CD4-positive, alpha-beta T cell treated with Interleukin-15 for 4 hours (primary cell): ENCODE measurements at regions not wholly inside any gene's neighbourhood (a gene's known extent, or its start where the extent isn't known, plus 50 kb on each side); places are given as distances from the start of the nearest gene placed in this dataset.
"Not testable (repeated sequence)": the region's sequence is repeated elsewhere in the genome, so short reads cannot be mapped to it uniquely, and the experiment has no call there.

ENCODE experiments used
- DNase-seq: peaks from one replicate; pipeline ENCODE4 v3.0.0-alpha.2; 2020; ENCODE audit warnings: low spot score

GRCh38 chr4:55251342-55251741, 94.7 kb upstream of the SRD5A3 start:
- no peak for DNase-seq

- DNase-seq = no peak
Measured at GRCh38 chr4:55251896-55252295, 94.1 kb upstream of the SRD5A3 start.

- DNase-seq = no peak
Measured at GRCh38 chr4:55253948-55254593, 92.0 kb upstream of the SRD5A3 start.

- DNase-seq = no peak
Measured at GRCh38 chr4:55255179-55255578, 90.9 kb upstream of the SRD5A3 start.

- DNase-seq = no peak
Measured at GRCh38 chr4:55256787-55257186, 89.3 kb upstream of the SRD5A3 start.

- no peak for DNase-seq
Measured at GRCh38 chr4:55258152-55258865, 87.7 kb upstream of the SRD5A3 start.

GRCh38 chr4:55259294-55259693, 86.7 kb upstream of the SRD5A3 start:
- no peak for DNase-seq

- DNase-seq = no peak
Measured at GRCh38 chr4:55269470-55269869, 76.6 kb upstream of the SRD5A3 start.

GRCh38 chr4:55269995-55270394, 76.0 kb upstream of the SRD5A3 start:
- DNase-seq = no peak

- DNase-seq = no peak
Measured at GRCh38 chr4:55270481-55270880, 75.6 kb upstream of the SRD5A3 start.

- DNase-seq = no peak
Measured at GRCh38 chr4:55272102-55272501, 73.9 kb upstream of the SRD5A3 start.

- DNase-seq = no peak
Measured at GRCh38 chr4:55272589-55272988, 73.5 kb upstream of the SRD5A3 start.

GRCh38 chr4:55277011-55277410, 69.0 kb upstream of the SRD5A3 start:
- no peak for DNase-seq

- DNase-seq = no peak
Measured at GRCh38 chr4:55278316-55278715, 67.7 kb upstream of the SRD5A3 start.

GRCh38 chr4:55280474-55280873, 65.6 kb upstream of the SRD5A3 start:
- DNase-seq = not testable (repeated sequence)

GRCh38 chr4:55281118-55281683, 64.8 kb upstream of the SRD5A3 start:
- not testable (repeated sequence) for DNase-seq

- DNase-seq = no peak
Measured at GRCh38 chr4:55284331-55284730, 61.7 kb upstream of the SRD5A3 start.

- no peak for DNase-seq
Measured at GRCh38 chr4:55291227-55291640, 54.8 kb upstream of the SRD5A3 start.

GRCh38 chr4:55296096-55296495, 49.9 kb upstream of the SRD5A3 start:
- DNase-seq = no peak
